CD4-positive, alpha-beta T cell (primary cell): ENCODE measurements at regions not wholly inside any gene's neighbourhood (a gene's known extent, or its start where the extent isn't known, plus 50 kb on each side); places are given as distances from the start of the nearest gene placed in this dataset.

Source experiments
- ATAC-seq: fragments of 200-7000 bp; cut with Tn5 transposase; one replicate; pipeline ENCODE4 v1.10.0; 2022; ENCODE audit warnings: mild to moderate bottlenecking; ENCODE audit not compliant: poor library complexity
- CTCF ChIA-PET: fragments of 350-600 bp; sonication (Branson Sonifier 250); formaldehyde crosslinking; loops from one replicate; lab custom pipeline; 2021; ENCODE audit warnings: antibody characterized with exemption, inconsistent platforms; lab: Charles Lee
- POLR2A ChIA-PET: fragments of 350-600 bp; sonication (Branson Sonifier 250); formaldehyde crosslinking; loops from one replicate; lab custom pipeline; 2021; ENCODE audit warnings: antibody characterized with exemption, inconsistent platforms; lab: Charles Lee
- DNase-seq, 14 experiments: peaks; one replicate each; pipeline ENCODE4 v3.0.0-alpha.2; 2013 to 2020; ENCODE audit warnings: mixed read lengths in 2 of 14
- H3K27ac ChIP-seq, 2 donors: one replicate each; pipeline versions ENCODE4 v1.5.1 to v1.7.0; 2013; ENCODE audit warnings: low read length in 2 of 2, low read depth in 1 of 2, mild to moderate bottlenecking in 1 of 2
- H3K27me3 ChIP-seq, 2 experiments: 1 replicate in 1 of 2; 2 replicates in 1 of 2; pipeline versions ENCODE4 v1.6.1 to v1.7.0; 2013; ENCODE audit warnings: low read length in 2 of 2, control low read depth in 1 of 2, mild to moderate bottlenecking in 1 of 2, moderate library complexity in 1 of 2; ENCODE audit not compliant: insufficient read depth in 2 of 2, control insufficient read depth in 1 of 2
- H3K36me3 ChIP-seq: one replicate; pipeline ENCODE4 v1.6.1; 2013; ENCODE audit warnings: low read length, control low read depth; ENCODE audit not compliant: insufficient read depth
- H3K4me1 ChIP-seq: one replicate; pipeline ENCODE4 v1.6.1; 2013; ENCODE audit warnings: low read length, control low read depth; ENCODE audit not compliant: insufficient read depth
- H3K4me3 ChIP-seq: one replicate; pipeline ENCODE4 v1.5.1; 2013; ENCODE audit warnings: mild to moderate bottlenecking, low read length, moderate library complexity
- H3K9me3 ChIP-seq, 2 experiments: 1 replicate in 1 of 2; 2 replicates in 1 of 2; pipeline versions ENCODE4 v1.6.1 to v1.7.0; 2013; ENCODE audit warnings: low read length in 2 of 2, mild to moderate bottlenecking in 2 of 2, control low read depth in 1 of 2, moderate library complexity in 1 of 2; ENCODE audit not compliant: control insufficient read depth in 1 of 2, insufficient read depth in 1 of 2
- H3K27ac Mint-ChIP-seq: one replicate; pipeline ENCODE4 v1.8.0; 2020; ENCODE audit warnings: mixed read lengths
- H3K27me3 Mint-ChIP-seq: one replicate; pipeline ENCODE4 v1.8.0; 2021; ENCODE audit warnings: mixed read lengths
- H3K36me3 Mint-ChIP-seq: one replicate; pipeline ENCODE4 v1.8.0; 2021; ENCODE audit warnings: low read depth, mixed read lengths
- H3K4me1 Mint-ChIP-seq: one replicate; pipeline ENCODE4 v1.8.0; 2021; ENCODE audit warnings: low read depth, mixed read lengths
- H3K4me3 Mint-ChIP-seq: one replicate; pipeline ENCODE4 v1.8.0; 2020; ENCODE audit warnings: mild to moderate bottlenecking, mixed read lengths
- H3K9me3 Mint-ChIP-seq: one replicate; pipeline ENCODE4 v1.8.0; 2020; ENCODE audit warnings: mixed read lengths
- intact Hi-C, 2 experiments: fragments of 100-400 bp; cut with DNase I in 1 of 2; cut with micrococcal nuclease in 1 of 2; formaldehyde crosslinking; loops; one replicate each; pipeline versions ENCODE4 v1.15.1 to v1.9.0; 2023 to 2025; cut with DNase I, micrococcal nuclease
- TF ChIP-seq, protein P1 (sequence below): fragments of 200-600 bp; IDR thresholded peaks from one replicate; pipeline ENCODE4 v1.8.0; 2022; ENCODE audit warnings: antibody characterized with exemption, mild to moderate bottlenecking

DNA sequence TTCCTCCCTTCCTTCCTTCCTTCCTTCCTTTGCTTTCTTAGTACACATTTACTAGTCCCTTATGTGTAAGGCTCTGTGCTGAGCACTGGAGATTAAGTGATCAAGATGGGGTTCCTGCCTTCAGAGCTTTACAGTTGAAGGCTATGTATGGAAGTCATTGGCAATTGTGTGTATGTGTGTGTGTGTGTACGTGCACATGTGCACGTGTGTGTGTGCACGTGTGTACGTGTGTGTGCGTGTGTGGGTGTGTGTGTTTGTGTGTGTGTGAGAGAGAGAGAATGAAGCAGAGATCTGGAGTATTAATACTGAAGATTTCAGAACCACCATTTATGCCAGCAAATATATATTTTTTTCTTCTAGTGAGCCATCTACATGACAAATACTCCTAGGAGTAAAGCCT is 184.9 kb upstream of the NFIB start:
- H3K27me3 Mint-ChIP-seq = peaks cover 20% of the 10 kb centered on the region
- H3K36me3 Mint-ChIP-seq = no peaks in the 10 kb centered on the region
- H3K4me1 Mint-ChIP-seq = no peaks in the 10 kb centered on the region
- DNase-seq (no peak), ATAC-seq (no peak)
- H3K9me3 ChIP-seq = no peaks in the 10 kb centered on the region
- ChIA-PET POLR2A (no interaction called here), CTCF (no interaction called here)
- no peak overlapping the region for H3K4me3 Mint-ChIP-seq
- TF ChIP-seq, protein P1, sequence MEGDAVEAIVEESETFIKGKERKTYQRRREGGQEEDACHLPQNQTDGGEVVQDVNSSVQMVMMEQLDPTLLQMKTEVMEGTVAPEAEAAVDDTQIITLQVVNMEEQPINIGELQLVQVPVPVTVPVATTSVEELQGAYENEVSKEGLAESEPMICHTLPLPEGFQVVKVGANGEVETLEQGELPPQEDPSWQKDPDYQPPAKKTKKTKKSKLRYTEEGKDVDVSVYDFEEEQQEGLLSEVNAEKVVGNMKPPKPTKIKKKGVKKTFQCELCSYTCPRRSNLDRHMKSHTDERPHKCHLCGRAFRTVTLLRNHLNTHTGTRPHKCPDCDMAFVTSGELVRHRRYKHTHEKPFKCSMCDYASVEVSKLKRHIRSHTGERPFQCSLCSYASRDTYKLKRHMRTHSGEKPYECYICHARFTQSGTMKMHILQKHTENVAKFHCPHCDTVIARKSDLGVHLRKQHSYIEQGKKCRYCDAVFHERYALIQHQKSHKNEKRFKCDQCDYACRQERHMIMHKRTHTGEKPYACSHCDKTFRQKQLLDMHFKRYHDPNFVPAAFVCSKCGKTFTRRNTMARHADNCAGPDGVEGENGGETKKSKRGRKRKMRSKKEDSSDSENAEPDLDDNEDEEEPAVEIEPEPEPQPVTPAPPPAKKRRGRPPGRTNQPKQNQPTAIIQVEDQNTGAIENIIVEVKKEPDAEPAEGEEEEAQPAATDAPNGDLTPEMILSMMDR = no peak
- no peaks in the 10 kb centered on the region for H3K36me3 ChIP-seq
- H3K27ac ChIP-seq = no peak overlapping the region
- H3K27ac Mint-ChIP-seq = no peak overlapping the region
- no peak overlapping the region for H3K4me3 ChIP-seq
- no peaks in the 10 kb centered on the region for H3K9me3 Mint-ChIP-seq
- peaks cover 0 to 2% of the 10 kb centered on the region in 2 experiments for H3K27me3 ChIP-seq
- intact Hi-C loops = no loop called here
- no peaks in the 10 kb centered on the region for H3K4me1 ChIP-seq

DNA sequence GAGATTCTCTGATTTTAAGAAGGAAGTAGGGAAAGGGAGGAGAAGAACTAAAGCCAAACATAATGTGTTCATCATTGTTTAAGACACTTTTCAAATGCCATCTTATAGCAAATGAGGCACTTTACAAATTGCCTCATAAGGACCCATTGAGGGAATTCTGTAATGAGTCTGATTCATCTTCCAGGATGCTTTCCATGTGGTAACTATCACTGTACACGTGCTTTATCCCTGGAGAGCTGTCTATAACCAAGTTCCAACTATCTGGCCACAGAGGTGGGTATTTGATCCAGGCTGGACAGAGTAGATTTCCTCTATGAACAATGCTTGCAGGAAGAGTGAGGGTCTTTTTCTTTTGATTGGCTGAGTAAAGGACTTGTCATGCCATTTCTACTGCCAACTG is 183.5 kb upstream of the NFIB start:
- DNase-seq = no peak
- H3K36me3 ChIP-seq = no peaks in the 10 kb centered on the region
- H3K27ac ChIP-seq = no peak overlapping the region
- TF ChIP-seq, protein P1 = no peak
- no peaks in the 10 kb centered on the region for H3K36me3 Mint-ChIP-seq
- no peak overlapping the region for H3K4me3 ChIP-seq
- H3K4me1 Mint-ChIP-seq = no peaks in the 10 kb centered on the region
- CTCF ChIA-PET = no interaction called here
- no peak overlapping the region for H3K4me3 Mint-ChIP-seq
- ATAC-seq = no peak
- intact Hi-C loops = no loop called here
- POLR2A ChIA-PET = no interaction called here
- H3K4me1 ChIP-seq = no peaks in the 10 kb centered on the region
- H3K27me3 ChIP-seq = no peaks in the 10 kb centered on the region
- H3K9me3 ChIP-seq = no peaks in the 10 kb centered on the region
- no peak overlapping the region for H3K27ac Mint-ChIP-seq
- no peaks in the 10 kb centered on the region for H3K9me3 Mint-ChIP-seq
- H3K27me3 Mint-ChIP-seq = peaks cover 17% of the 10 kb centered on the region

DNA sequence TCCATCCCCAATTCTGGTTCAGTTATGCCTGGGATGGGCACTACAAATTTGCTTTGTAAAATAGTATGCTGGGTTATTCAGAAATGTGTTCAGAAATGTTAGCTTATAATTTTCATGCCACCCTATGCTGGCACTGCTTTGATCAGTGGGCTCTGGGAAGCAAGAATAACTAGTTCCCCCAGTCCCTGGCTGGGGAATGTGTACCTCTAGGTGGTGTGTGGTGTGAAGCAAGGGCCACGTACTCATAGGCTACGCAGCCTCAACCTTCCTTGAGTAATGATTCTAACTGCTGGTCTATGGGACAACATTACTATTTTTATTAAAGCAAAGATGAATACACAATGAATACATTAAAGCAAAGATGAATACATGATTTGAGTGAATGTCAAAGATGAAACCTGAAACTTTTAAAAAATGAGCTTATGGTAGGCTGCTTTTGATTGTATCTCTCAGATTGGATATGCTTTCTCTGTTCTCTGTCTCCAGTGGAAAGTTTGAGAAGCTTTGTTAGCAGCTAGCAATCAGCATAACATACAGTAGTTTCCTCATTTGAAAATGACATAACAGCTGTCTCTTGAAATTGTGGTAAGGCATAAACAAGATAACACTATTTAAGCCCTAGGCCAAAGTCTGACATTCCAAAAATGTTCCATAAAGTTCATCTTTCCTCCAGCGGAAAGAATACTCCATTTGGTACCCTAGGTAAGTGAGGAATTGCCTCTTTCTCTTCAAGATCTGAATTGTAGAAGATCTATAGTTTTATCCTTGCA is 174.7 kb upstream of the NFIB start:
- Histone ChIP-seq H3K4me3 (no peak overlapping the region), H3K27ac (no peak overlapping the region), H3K27me3 (no peaks in the 10 kb centered on the region), H3K4me1 (no peaks in the 10 kb centered on the region), H3K9me3 (peaks cover 0 to 4% of the 10 kb centered on the region in 2 experiments), H3K36me3 (no peaks in the 10 kb centered on the region)
- no peaks in the 10 kb centered on the region for H3K4me1 Mint-ChIP-seq
- peaks cover 11% of the 10 kb centered on the region for H3K27me3 Mint-ChIP-seq
- ChIA-PET CTCF (no interaction called here), POLR2A (no interaction called here)
- H3K9me3 Mint-ChIP-seq = no peaks in the 10 kb centered on the region
- no peak overlapping the region for H3K27ac Mint-ChIP-seq
- DNase-seq (no peak), ATAC-seq (no peak)
- no peaks in the 10 kb centered on the region for H3K36me3 Mint-ChIP-seq
- intact Hi-C loops = no loop called here
- TF ChIP-seq, protein P1 = no peak
- H3K4me3 Mint-ChIP-seq = no peak overlapping the region
